HEK293 (cell line): ENCODE measurements at regions not wholly inside any gene's neighbourhood (a gene's known extent, or its start where the extent isn't known, plus 50 kb on each side); places are given as distances from the start of the nearest gene placed in this dataset.

Source experiments
- CTCF ChIA-PET: fragments of 350-600 bp; formaldehyde crosslinking; extraction: SDS; loops from one replicate; lab custom pipeline; 2021; ENCODE audit warnings: antibody characterized with exemption; lab: Yijun Ruan, JAX
- POLR2A ChIA-PET: fragments of 300-600 bp; formaldehyde crosslinking; extraction: SDS; loops from one replicate; lab custom pipeline; 2020; ENCODE audit warnings: antibody characterized with exemption, inconsistent platforms; lab: Yijun Ruan, JAX
- H3K27ac ChIP-seq: fragments of 200-500 bp; sonication (Bioruptor generic); 2 replicates; pipeline ENCODE4 v1.5.1; 2014; ENCODE audit warnings: low read depth, low read length, control low read depth, inconsistent platforms; ENCODE audit errors: extremely low read depth
- H3K36me3 ChIP-seq, 2 experiments: fragments of 200-500 bp in 1 of 2; sonication (Bioruptor generic) in 1 of 2; 1 replicate in 1 of 2; 2 replicates in 1 of 2; pipeline ENCODE4 v1.5.1; 2014 to 2017; ENCODE audit warnings: inconsistent platforms in 2 of 2, low read length in 2 of 2; ENCODE audit not compliant: control insufficient read depth in 2 of 2, insufficient read depth in 1 of 2
- H3K4me1 ChIP-seq: fragments of 200-500 bp; sonication (Bioruptor generic); 2 replicates; pipeline ENCODE4 v1.5.1; 2014; ENCODE audit warnings: mild to moderate bottlenecking, low read length, inconsistent platforms; ENCODE audit not compliant: control insufficient read depth, insufficient read depth
- H3K4me3 ChIP-seq: 2 replicates; pipeline ENCODE4 v1.5.1; 2011; ENCODE audit warnings: low read depth, mild to moderate bottlenecking, control low read depth, low read length, moderate library complexity
- H3K9me3 ChIP-seq: fragments of 200-500 bp; sonication (Bioruptor generic); 2 replicates; pipeline ENCODE4 v1.5.1; 2014; ENCODE audit warnings: low read depth, low read length, inconsistent platforms; ENCODE audit not compliant: control insufficient read depth, insufficient read depth
- KLF8 ChIP-seq: fragments of 450-650 bp; formaldehyde crosslinking; IDR thresholded peaks from 2 replicates; pipeline ENCODE4 v1.5.1; 2016; ENCODE audit warnings: missing biosample characterization, missing genetic modification characterization
- MZF1 ChIP-seq: fragments of 450-650 bp; formaldehyde crosslinking; IDR thresholded peaks from 2 replicates; pipeline ENCODE4 v1.5.1; 2017; ENCODE audit warnings: missing biosample characterization, missing genetic modification characterization, borderline replicate concordance
- RBAK ChIP-seq: fragments of 450-650 bp; formaldehyde crosslinking; IDR thresholded peaks from 2 replicates; pipeline ENCODE4 v1.5.1; 2016; ENCODE audit warnings: missing biosample characterization, missing genetic modification characterization
- TRIM28 ChIP-seq: IDR thresholded peaks from 2 replicates; pipeline ENCODE4 v1.6.1; 2011; ENCODE audit warnings: low read length, control low read depth, borderline replicate concordance
- YY1 ChIP-seq: fragments of 450-650 bp; formaldehyde crosslinking; IDR thresholded peaks from 2 replicates; pipeline ENCODE4 v1.5.1; 2018; ENCODE audit warnings: missing biosample characterization, missing genetic modification characterization
- YY2 ChIP-seq: fragments of 450-650 bp; formaldehyde crosslinking; IDR thresholded peaks from 2 replicates; pipeline ENCODE4 v1.5.1; 2016; ENCODE audit warnings: missing biosample characterization, missing genetic modification characterization
- ZBTB48 ChIP-seq: fragments of 450-650 bp; formaldehyde crosslinking; IDR thresholded peaks from 2 replicates; pipeline ENCODE4 v1.5.1; 2016; ENCODE audit warnings: missing biosample characterization, missing genetic modification characterization
- ZBTB6 ChIP-seq: fragments of 450-650 bp; formaldehyde crosslinking; IDR thresholded peaks from 2 replicates; pipeline ENCODE4 v1.5.1; 2017; ENCODE audit warnings: missing biosample characterization, missing genetic modification characterization
- ZIC2 ChIP-seq: fragments of 450-650 bp; formaldehyde crosslinking; IDR thresholded peaks from 2 replicates; pipeline ENCODE4 v1.5.1; 2016; ENCODE audit warnings: missing biosample characterization, missing genetic modification characterization
- ZNF146 ChIP-seq: fragments of 450-650 bp; formaldehyde crosslinking; IDR thresholded peaks from 2 replicates; pipeline ENCODE4 v1.5.1; 2016; ENCODE audit warnings: missing biosample characterization, missing genetic modification characterization
- ZNF175 ChIP-seq: fragments of 450-650 bp; formaldehyde crosslinking; IDR thresholded peaks from 2 replicates; pipeline ENCODE4 v1.5.1; 2016; ENCODE audit warnings: missing biosample characterization, missing genetic modification characterization
- ZNF2 ChIP-seq: fragments of 450-650 bp; formaldehyde crosslinking; IDR thresholded peaks from 2 replicates; pipeline ENCODE4 v1.5.1; 2016; ENCODE audit warnings: missing biosample characterization, missing genetic modification characterization
- ZNF221 ChIP-seq: fragments of 450-650 bp; formaldehyde crosslinking; IDR thresholded peaks from 2 replicates; pipeline ENCODE4 v1.5.1; 2017; ENCODE audit warnings: missing biosample characterization, missing genetic modification characterization, borderline replicate concordance
- ZNF423 ChIP-seq: fragments of 450-650 bp; formaldehyde crosslinking; IDR thresholded peaks from 2 replicates; pipeline ENCODE4 v1.5.1; 2016; ENCODE audit warnings: missing biosample characterization, missing genetic modification characterization
- ZNF585B ChIP-seq: fragments of 450-650 bp; formaldehyde crosslinking; IDR thresholded peaks from 2 replicates; pipeline ENCODE4 v1.5.1; 2016; ENCODE audit warnings: missing biosample characterization, missing genetic modification characterization
- ZNF677 ChIP-seq: fragments of 450-650 bp; IDR thresholded peaks from 2 replicates; pipeline ENCODE4 v1.5.0; 2018; ENCODE audit warnings: missing biosample characterization, mild to moderate bottlenecking, missing genetic modification characterization, moderate library complexity
- ZNF692 ChIP-seq: fragments of 450-650 bp; formaldehyde crosslinking; IDR thresholded peaks from 2 replicates; pipeline ENCODE4 v1.5.1; 2016; ENCODE audit warnings: missing biosample characterization, missing genetic modification characterization
- ZNF701 ChIP-seq: fragments of 450-650 bp; formaldehyde crosslinking; IDR thresholded peaks from 2 replicates; pipeline ENCODE4 v1.5.1; 2016; ENCODE audit warnings: missing biosample characterization, missing genetic modification characterization
- TF ChIP-seq, protein P1 (sequence below): fragments of 450-650 bp; formaldehyde crosslinking; IDR thresholded peaks from 2 replicates; pipeline ENCODE4 v1.5.1; 2016; ENCODE audit warnings: missing biosample characterization, missing genetic modification characterization
- TF ChIP-seq, protein P2 (sequence below): sonication (generic); formaldehyde crosslinking; IDR thresholded peaks from 2 replicates; pipeline ENCODE4 v1.8.1; 2022; ENCODE audit warnings: mild to moderate bottlenecking, moderate library complexity, missing genetic modification reagents
- TF ChIP-seq, protein P3 (sequence below): fragments of 450-650 bp; formaldehyde crosslinking; IDR thresholded peaks from 2 replicates; pipeline ENCODE4 v1.5.1; 2016; ENCODE audit warnings: missing biosample characterization, missing genetic modification characterization
- TF ChIP-seq, protein P4 (sequence below): fragments of 450-650 bp; formaldehyde crosslinking; IDR thresholded peaks from 2 replicates; pipeline ENCODE4 v1.5.1; 2016; ENCODE audit warnings: missing biosample characterization, missing genetic modification characterization, borderline replicate concordance

DNA sequence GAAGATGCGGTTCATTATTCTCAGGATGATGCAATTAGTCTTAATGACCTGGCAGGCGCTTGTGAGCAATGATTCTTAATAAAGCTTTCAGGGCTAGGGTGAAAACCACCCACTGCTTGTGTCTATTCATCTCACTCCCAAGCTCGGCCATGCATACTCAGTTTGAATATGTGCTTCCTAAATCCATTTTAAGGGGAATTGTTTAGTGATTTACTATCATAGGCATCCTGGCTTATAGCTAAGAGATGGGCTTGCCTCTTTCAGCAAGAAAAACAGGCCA lies 141.1 kb upstream of the SLC24A3 start:
- H3K4me3 ChIP-seq, result no peak overlapping the region
- H3K36me3 ChIP-seq, result no peaks in the 10 kb centered on the region
- TF ChIP-seq ZNF677 (tag by site-specific recombination), result no peak
- TF ChIP-seq MZF1 (tag by site-specific recombination), result no peak
- no peaks in the 10 kb centered on the region for H3K9me3 ChIP-seq
- H3K4me1 ChIP-seq, result no peaks in the 10 kb centered on the region
- CTCF ChIA-PET, result no interaction called here
- H3K27ac ChIP-seq, result no peak overlapping the region
- POLR2A ChIA-PET, result no interaction called here

DNA sequence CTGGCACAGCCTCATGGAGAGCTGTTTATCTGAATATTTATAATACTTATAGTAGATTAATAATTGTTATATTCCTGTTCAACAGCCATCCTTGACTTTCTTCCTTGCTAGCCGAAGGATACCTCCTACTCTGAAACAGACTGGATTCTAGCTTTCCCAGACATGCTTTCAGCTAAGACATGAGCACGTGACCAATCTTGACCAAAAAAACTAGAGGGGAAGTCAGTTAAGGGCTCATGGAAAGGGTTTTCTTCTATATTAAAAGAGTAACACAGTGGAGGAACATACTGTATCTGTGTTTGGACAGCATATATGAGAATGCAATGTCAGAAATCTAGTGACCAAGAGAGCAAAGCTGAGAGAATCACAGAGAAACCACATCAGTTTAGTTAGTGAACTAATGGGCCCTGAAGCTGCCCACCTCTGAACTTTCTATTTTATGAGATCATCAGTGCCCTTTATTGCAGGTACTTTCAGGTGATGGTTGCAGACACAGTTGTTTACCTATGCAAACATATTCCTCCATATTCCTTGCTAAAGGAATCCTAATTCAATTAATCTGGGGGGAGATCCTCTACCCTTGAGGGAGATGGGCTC lies 140.4 kb upstream of the SLC24A3 start:
- no peak for TF ChIP-seq ZBTB6
- TF ChIP-seq ZIC2 (tag by site-specific recombination), result no peak
- no peak for TF ChIP-seq YY2
- no peak for TF ChIP-seq ZNF585B (tag by site-specific recombination)
- no peak for TF ChIP-seq ZNF2 (tag by site-specific recombination)
- no peak for TF ChIP-seq ZNF692 (tag by site-specific recombination)
- TF ChIP-seq TRIM28, result no peak
- no peak for TF ChIP-seq ZNF701 (tag by site-specific recombination)
- TF ChIP-seq, protein P1, sequence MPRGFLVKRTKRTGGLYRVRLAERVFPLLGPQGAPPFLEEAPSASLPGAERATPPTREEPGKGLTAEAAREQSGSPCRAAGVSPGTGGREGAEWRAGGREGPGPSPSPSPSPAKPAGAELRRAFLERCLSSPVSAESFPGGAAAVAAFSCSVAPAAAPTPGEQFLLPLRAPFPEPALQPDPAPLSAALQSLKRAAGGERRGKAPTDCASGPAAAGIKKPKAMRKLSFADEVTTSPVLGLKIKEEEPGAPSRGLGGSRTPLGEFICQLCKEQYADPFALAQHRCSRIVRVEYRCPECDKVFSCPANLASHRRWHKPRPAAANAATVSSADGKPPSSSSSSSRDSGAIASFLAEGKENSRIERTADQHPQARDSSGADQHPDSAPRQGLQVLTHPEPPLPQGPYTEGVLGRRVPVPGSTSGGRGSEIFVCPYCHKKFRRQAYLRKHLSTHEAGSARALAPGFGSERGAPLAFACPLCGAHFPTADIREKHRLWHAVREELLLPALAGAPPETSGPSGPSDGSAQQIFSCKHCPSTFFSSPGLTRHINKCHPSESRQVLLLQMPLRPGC (tag by site-specific recombination), result no peak
- TF ChIP-seq RBAK (tag by site-specific recombination), result no peak
- TF ChIP-seq YY1 (tag by site-specific recombination), result no peak
- TF ChIP-seq ZNF146 (tag by site-specific recombination), result no peak
- TF ChIP-seq ZNF423, result no peak
- TF ChIP-seq ZNF221, result no peak
- POLR2A ChIA-PET, result no interaction called here
- Histone ChIP-seq H3K36me3 (no peaks in the 10 kb centered on the region), H3K4me1 (no peaks in the 10 kb centered on the region), H3K9me3 (no peaks in the 10 kb centered on the region), H3K4me3 (no peak overlapping the region), H3K27ac (no peak overlapping the region)
- CTCF ChIA-PET, result interaction anchor here (0.6 to 1.6 kb wide), 4 partner anchors 43 to 590 kb away, joined by 4 to 6 read pairs (median 5); no protein-coding TSS in a partner anchor

DNA sequence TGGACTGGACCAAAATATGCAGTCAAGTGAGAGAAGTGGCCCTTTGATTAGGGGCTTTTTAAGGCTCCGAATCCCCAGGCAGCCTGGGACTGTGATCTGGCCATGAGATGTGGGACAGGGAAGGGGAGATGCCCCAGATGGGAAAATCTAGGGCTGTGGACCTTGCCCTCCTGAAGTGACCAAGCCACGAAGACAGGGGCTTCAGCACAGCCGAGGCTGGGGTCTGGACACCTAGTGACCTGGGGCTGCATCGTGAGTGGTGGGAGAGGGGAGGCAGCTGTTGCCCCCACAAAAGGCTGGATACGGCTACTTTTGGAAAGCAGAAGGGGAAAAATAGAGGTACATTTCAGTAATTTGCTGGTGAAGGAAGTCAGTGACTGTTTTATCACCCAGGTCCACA lies 139.5 kb upstream of the SLC24A3 start:
- CTCF ChIA-PET, result interaction anchor here (0.5 to 1.7 kb wide), 9 partner anchors 10 to 589 kb away, joined by 3 to 6 read pairs (median 4); no protein-coding TSS in a partner anchor
- Histone ChIP-seq H3K27ac (no peak overlapping the region), H3K4me3 (no peak overlapping the region), H3K36me3 (no peaks in the 10 kb centered on the region), H3K9me3 (no peaks in the 10 kb centered on the region), H3K4me1 (no peaks in the 10 kb centered on the region)
- no peak for TF ChIP-seq YY2
- no peak for TF ChIP-seq ZBTB48
- TF ChIP-seq, protein P2, sequence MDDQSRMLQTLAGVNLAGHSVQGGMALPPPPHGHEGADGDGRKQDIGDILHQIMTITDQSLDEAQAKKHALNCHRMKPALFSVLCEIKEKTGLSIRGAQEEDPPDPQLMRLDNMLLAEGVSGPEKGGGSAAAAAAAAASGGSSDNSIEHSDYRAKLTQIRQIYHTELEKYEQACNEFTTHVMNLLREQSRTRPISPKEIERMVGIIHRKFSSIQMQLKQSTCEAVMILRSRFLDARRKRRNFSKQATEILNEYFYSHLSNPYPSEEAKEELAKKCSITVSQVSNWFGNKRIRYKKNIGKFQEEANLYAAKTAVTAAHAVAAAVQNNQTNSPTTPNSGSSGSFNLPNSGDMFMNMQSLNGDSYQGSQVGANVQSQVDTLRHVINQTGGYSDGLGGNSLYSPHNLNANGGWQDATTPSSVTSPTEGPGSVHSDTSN (CRISPR knock-in tag), result no peak
- TF ChIP-seq ZNF677 (tag by site-specific recombination), result no peak
- no peak for TF ChIP-seq ZNF175 (tag by site-specific recombination)
- TF ChIP-seq, protein P3, sequence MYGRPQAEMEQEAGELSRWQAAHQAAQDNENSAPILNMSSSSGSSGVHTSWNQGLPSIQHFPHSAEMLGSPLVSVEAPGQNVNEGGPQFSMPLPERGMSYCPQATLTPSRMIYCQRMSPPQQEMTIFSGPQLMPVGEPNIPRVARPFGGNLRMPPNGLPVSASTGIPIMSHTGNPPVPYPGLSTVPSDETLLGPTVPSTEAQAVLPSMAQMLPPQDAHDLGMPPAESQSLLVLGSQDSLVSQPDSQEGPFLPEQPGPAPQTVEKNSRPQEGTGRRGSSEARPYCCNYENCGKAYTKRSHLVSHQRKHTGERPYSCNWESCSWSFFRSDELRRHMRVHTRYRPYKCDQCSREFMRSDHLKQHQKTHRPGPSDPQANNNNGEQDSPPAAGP, result no peak
- no peak for TF ChIP-seq KLF8 (tag by site-specific recombination)
- TF ChIP-seq, protein P4, sequence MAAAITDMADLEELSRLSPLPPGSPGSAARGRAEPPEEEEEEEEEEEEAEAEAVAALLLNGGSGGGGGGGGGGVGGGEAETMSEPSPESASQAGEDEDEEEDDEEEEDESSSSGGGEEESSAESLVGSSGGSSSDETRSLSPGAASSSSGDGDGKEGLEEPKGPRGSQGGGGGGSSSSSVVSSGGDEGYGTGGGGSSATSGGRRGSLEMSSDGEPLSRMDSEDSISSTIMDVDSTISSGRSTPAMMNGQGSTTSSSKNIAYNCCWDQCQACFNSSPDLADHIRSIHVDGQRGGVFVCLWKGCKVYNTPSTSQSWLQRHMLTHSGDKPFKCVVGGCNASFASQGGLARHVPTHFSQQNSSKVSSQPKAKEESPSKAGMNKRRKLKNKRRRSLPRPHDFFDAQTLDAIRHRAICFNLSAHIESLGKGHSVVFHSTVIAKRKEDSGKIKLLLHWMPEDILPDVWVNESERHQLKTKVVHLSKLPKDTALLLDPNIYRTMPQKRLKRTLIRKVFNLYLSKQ (tag by site-specific recombination), result no peak
- POLR2A ChIA-PET, result no interaction called here
